Osteocyte (in vitro differentiated cells): ENCODE measurements at regions not wholly inside any gene's neighbourhood (a gene's known extent, or its start where the extent isn't known, plus 50 kb on each side); places are given as distances from the start of the nearest gene placed in this dataset.
"Not testable (repeated sequence)": the region's sequence is repeated elsewhere in the genome, so short reads cannot be mapped to it uniquely, and the experiment has no call there.

Source experiments
- DNase-seq: peaks from one replicate; pipeline ENCODE4 v3.0.0; 2021; ENCODE audit warnings: mixed read lengths; ENCODE audit not compliant: unreplicated experiment; ENCODE audit errors: extremely low spot score
- H3K27ac Mint-ChIP-seq: one replicate; pipeline ENCODE4 v1.8.0; 2021; ENCODE audit warnings: mild to moderate bottlenecking, mixed read lengths; ENCODE audit not compliant: unreplicated experiment
- H3K27me3 Mint-ChIP-seq: one replicate; pipeline ENCODE4 v1.8.0; 2021; ENCODE audit warnings: mixed read lengths; ENCODE audit not compliant: unreplicated experiment
- H3K36me3 Mint-ChIP-seq: one replicate; pipeline ENCODE4 v1.8.0; 2021; ENCODE audit warnings: mixed read lengths; ENCODE audit not compliant: unreplicated experiment
- H3K4me1 Mint-ChIP-seq: one replicate; pipeline ENCODE4 v1.8.0; 2021; ENCODE audit warnings: mixed read lengths; ENCODE audit not compliant: unreplicated experiment
- H3K4me3 Mint-ChIP-seq: one replicate; pipeline ENCODE4 v1.8.0; 2021; ENCODE audit warnings: mild to moderate bottlenecking, moderate library complexity, mixed read lengths; ENCODE audit not compliant: unreplicated experiment
- H3K9me3 Mint-ChIP-seq: one replicate; pipeline ENCODE4 v1.8.0; 2021; ENCODE audit warnings: mixed read lengths; ENCODE audit not compliant: unreplicated experiment
- TF ChIP-seq, protein P1 (sequence below): fragments of 200-600 bp; sonication (generic); IDR thresholded peaks from 2 replicates; pipeline ENCODE4 v1.5.0; 2021; ENCODE audit warnings: antibody characterized with exemption, mild to moderate bottlenecking, moderate library complexity

DNA sequence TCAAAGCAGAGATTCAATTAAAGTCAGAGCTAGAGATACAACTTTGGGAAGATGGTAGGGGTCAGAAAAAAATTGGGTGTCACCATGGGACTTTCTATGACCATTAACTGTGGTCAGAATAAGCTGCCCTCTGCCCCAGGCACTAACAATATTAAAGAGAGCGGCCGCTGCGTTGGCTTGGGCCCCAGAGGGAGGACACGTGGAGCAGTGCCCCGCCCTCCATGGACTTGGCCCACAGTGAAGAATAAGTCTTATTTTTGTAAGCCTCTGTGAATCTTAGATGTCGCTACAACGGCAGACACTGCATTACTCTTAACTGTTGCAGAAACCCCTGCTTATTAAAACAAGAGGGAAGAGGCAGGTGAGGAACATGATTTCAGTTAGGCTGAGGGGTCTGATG, 172.7 kb downstream of the UQCRFS1 start:
- Mint-ChIP-seq H3K27me3 (no peaks in the 10 kb centered on the region), H3K4me3 (no peak overlapping the region), H3K27ac (no peak overlapping the region), H3K9me3 (peaks cover 11% of the 10 kb centered on the region), H3K4me1 (no peaks in the 10 kb centered on the region), H3K36me3 (no peaks in the 10 kb centered on the region)
- DNase-seq: no peak
- TF ChIP-seq, protein P1, sequence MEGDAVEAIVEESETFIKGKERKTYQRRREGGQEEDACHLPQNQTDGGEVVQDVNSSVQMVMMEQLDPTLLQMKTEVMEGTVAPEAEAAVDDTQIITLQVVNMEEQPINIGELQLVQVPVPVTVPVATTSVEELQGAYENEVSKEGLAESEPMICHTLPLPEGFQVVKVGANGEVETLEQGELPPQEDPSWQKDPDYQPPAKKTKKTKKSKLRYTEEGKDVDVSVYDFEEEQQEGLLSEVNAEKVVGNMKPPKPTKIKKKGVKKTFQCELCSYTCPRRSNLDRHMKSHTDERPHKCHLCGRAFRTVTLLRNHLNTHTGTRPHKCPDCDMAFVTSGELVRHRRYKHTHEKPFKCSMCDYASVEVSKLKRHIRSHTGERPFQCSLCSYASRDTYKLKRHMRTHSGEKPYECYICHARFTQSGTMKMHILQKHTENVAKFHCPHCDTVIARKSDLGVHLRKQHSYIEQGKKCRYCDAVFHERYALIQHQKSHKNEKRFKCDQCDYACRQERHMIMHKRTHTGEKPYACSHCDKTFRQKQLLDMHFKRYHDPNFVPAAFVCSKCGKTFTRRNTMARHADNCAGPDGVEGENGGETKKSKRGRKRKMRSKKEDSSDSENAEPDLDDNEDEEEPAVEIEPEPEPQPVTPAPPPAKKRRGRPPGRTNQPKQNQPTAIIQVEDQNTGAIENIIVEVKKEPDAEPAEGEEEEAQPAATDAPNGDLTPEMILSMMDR: no peak

DNA sequence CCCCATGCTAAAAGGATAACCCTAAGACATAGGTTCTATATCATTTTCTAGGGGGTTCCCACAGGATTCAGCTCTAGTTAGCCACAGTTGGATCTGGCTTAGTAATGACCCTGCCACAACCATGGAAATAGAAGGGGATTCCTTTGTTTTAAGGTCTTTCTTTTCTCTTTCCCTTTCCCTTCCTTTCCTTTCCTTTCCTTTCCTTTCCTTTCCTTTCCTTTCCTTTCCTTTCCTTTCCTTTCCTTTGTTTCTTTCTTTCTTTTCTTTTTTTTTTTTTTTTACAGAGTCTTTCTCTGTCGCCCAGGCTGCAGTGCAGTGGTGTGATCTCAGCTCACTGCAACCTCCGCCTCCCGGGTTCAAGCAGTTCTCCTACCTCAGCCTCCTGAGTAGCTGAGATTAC, 173.9 kb downstream of the UQCRFS1 start:
- not testable (repeated sequence) for H3K4me3 Mint-ChIP-seq, DNase-seq, H3K36me3 Mint-ChIP-seq, H3K27me3 Mint-ChIP-seq, H3K4me1 Mint-ChIP-seq, H3K27ac Mint-ChIP-seq
- H3K9me3 Mint-ChIP-seq: peaks cover 11% of the 10 kb centered on the region

DNA sequence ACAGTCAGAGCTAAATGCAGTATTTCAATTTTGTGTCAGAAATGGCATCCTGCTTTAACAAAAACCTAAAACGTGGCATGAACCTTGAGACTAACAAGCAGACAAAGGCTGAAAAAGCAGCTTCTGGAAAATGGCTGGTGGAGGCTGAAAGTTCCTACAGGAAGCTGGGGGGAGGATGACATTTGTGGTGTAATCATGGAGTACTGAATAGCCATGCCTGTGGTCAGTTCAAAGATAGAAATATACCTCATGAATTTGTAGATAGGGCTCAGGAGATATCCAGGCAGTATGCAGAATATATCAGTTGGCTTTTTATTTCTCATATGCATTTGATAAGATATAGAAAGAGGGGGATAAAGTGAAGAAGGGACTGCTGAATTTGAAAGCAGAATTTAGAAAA, 181.7 kb downstream of the UQCRFS1 start:
- Mint-ChIP-seq H3K4me1 (no peaks in the 10 kb centered on the region), H3K4me3 (no peak overlapping the region), H3K9me3 (peaks cover 5% of the 10 kb centered on the region), H3K27me3 (no peaks in the 10 kb centered on the region), H3K27ac (no peak overlapping the region), H3K36me3 (no peaks in the 10 kb centered on the region)
- no peak for DNase-seq
- TF ChIP-seq, protein P1: no peak

DNA sequence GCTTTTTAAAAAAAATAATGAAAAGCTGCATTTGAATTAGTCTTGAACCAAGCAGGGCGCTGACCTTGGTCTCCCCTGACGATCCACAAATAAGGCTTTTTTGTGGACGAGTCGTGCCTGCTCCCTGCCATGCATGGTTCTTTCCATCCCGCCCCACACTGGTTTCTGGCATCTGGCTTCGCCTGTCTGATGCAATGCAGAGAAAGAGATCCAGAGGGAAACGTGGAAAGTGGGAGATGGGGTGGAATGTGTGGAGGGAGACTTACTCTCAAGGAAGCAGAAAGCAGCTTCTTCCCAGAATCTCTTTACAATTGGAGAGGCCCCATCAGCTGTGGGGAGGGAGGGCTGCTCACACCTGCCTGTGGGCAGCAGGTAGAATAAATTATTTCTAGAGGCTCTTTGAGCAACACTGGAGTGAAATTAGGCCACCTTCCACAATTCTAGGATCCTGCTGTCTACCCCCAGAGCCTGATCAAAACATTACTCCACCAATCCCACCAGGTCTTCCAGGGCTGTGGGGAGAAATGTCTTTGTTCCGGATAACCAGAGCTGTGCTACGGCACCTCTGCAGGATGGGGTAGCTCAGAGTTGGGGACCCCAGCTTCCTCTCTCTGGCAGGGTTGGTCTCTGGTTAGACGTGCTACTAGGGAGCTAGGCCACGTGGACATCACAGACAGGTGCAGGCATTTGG, 183.5 kb downstream of the UQCRFS1 start:
- TF ChIP-seq, protein P1: no peak
- Mint-ChIP-seq H3K27ac (no peak overlapping the region), H3K36me3 (no peaks in the 10 kb centered on the region), H3K9me3 (peaks cover 5% of the 10 kb centered on the region), H3K27me3 (no peaks in the 10 kb centered on the region), H3K4me3 (no peak overlapping the region), H3K4me1 (no peaks in the 10 kb centered on the region)
- DNase-seq: no peak

DNA sequence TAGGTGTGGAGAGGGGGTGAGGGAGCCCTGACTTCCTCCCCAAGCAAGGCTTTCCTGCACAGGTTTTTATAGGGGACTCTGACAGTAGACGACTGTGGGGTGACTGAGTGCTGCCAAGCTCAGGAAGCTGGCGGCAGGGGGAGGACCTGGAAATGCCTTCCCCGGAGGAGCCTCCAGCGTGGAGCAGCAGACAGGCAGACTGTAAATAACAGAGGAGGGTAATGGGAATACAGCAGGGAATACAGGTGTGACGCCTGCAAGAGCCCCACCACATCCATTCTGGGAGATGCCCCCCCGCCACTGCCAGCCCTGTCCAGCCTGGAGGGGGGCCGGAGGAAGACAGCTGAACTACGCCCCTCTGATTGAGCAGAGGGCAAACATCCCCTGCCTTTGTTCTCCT, 190.4 kb downstream of the UQCRFS1 start:
- no peak for DNase-seq
- H3K9me3 Mint-ChIP-seq: peaks cover 2% of the 10 kb centered on the region
- H3K27me3 Mint-ChIP-seq: no peaks in the 10 kb centered on the region
- H3K36me3 Mint-ChIP-seq: no peaks in the 10 kb centered on the region
- H3K4me3 Mint-ChIP-seq: no peak overlapping the region
- TF ChIP-seq, protein P1: no peak
- H3K27ac Mint-ChIP-seq: no peak overlapping the region
- no peaks in the 10 kb centered on the region for H3K4me1 Mint-ChIP-seq
